NCI-H187 (cell line): ENCODE measurements at regions not wholly inside any gene's neighbourhood (a gene's known extent, or its start where the extent isn't known, plus 50 kb on each side); places are given as distances from the start of the nearest gene placed in this dataset.

Experiments
- DNase-seq, 2 experiments: peaks; one replicate each; lab custom pipeline; 2025; lab: John Stamatoyannopoulos, UW

- DNase-seq, result no peak
Measured at GRCh38 chr21:35128536-35128935, 79.4 kb upstream of the RUNX1 start.

GRCh38 chr21:35127851-35128250, 78.7 kb upstream of the RUNX1 start:
- DNase-seq, result no peak

DNA sequence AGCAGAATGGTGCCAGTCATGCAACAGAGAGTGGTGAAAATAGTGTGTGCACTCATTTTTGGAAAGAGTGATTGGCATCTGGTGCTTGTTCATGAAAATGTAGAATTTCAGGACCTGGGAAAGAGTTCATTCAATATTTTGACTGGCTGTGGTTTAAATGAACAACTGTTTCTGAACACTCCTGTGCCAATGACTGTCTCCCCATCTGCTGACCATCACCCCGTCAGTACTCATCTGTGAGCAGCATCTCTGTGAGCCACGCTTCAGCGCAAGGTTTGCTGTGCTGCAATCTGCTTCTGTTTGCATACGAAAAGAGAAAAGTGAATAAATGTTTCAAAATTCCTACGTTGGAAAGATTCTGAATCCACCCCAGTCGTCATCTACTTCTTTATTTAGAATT, 77.9 kb upstream of the RUNX1 start:
- DNase-seq, result no peak

GRCh38 chr21:35120631-35121180, 71.6 kb upstream of the RUNX1 start:
- DNase-seq, result peak; percentile 97

DNA sequence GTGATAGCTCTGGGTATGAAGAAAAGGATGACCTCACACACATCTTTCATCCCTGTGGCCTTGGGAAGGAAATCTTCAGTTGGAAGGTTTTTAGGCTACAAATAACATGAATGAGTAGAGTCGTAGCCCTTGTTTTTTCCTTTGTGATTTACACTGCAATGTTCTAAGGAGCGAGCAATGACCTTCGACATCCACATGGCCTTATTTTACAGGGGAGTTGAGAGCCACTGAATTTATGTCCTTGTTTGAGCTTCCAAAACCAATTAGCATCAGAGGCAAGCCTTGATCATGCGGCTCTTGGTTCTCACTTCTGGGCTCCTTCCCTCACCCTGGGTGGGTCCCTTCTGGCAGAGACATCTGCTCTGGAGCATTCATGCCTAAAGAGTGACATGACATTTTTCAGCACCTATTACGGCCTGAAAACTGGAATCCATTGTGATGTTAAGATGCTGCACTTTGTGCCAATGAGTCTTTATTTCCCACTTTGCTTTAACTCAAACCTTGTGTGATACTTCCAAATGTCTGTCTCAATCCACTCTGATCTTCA, 70.5 kb upstream of the RUNX1 start:
- no peak for DNase-seq

DNA sequence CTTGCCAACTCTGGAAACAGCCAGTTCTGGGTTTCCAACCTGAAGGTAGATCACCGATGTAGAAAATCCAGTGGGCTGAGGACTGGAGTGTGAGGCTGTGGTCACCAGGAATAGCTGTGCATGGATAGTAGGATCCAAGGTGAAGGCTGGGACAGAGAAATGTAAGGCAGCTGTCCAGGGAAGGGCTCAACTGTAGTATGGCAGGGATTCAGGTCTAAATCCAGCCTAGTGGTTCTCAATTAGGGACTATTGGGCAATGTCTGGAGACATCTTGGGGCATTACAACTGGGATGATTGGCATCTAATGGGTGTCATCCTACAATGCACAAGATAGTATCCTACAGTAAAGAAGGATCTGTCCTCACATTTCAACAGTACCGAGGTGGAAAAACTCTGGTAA, 67.7 kb upstream of the RUNX1 start:
- no peak for DNase-seq

DNA sequence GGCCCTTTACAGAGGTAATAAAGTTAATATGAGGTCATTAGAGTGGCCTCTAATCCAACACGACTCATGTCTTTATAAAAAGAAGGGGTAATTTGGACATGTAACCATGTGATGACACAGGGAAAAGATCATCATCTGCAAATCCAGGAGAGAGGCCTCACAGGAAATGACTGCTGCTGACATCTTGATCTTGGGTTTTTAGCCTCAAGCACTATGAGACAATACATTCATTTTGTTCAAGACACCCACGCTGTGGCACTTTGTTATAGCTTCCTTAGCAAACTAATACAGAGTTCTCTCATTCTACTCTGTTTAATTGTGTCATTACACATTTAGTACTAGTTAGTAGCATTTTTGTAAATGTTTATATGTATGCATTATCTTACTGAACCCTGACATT, 64.0 kb upstream of the RUNX1 start:
- no peak for DNase-seq

- peak in 1 of 2 experiments; percentile 36 for DNase-seq
Measured at GRCh38 chr21:35111321-35111930, 62.3 kb upstream of the RUNX1 start.

DNA sequence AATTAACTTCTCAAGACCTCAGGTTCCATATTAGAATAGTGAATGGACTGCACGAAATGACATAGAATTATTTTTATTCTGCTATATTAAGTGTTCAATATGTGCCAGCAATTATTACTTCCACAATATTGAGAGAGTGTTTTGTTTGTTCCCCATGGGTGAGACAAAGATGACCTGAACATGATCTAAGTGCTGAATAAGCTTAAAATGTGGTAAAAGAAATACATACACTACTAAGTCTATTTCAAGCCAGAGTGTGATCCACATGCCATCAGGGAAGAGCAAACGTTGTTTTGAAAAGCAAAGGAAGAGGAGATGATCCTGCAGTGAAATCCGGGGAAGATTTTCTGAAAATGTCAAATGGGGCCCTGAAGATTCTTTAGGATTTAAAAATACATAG, 59.8 kb upstream of the RUNX1 start:
- DNase-seq, result no peak

DNA sequence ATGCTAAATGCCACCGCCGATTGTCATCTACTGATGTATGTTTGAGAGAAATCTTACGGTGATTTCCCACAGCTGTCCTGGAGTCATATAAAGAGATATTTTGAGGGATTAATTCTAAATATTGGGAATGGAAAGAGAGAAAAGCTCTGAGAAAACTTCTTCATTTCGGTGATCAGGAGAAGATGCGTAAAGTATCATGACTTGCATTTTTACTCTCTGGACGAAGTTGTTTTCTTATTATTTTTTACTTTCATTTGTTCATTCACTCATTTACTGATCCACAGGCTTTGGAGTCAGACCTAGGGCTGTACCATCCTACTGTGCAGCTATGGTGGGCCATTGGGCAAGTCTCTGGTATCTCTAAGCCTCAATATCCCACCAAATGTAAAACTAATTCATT, 58.4 kb upstream of the RUNX1 start:
- no peak for DNase-seq

GRCh38 chr21:35106246-35106835, 57.2 kb upstream of the RUNX1 start:
- no peak for DNase-seq

GRCh38 chr21:35102488-35103371, 53.6 kb upstream of the RUNX1 start:
- DNase-seq, result no peak

DNA sequence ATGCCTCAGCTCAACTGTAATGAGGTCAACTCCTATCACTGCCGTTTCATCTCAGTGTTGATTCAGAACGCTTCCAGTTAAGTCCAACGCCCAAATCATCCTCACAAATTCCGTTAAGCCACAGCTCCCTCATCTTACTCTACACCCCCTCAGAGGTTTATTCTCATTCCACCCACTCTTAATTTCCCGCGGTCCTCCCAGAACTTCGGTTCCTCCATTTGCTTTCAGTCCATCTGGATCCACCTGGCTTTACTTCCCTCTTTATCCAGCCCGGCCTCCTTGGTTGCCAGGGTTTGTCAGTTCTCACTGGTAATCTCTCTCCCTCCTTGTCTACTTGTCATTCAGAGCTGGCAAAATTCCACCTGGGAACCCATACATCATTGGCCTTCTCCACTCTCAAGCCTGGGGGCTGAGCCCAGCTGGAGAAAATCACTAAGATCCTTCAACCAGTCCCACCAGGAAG, 51.3 kb upstream of the RUNX1 start:
- no peak for DNase-seq

DNA sequence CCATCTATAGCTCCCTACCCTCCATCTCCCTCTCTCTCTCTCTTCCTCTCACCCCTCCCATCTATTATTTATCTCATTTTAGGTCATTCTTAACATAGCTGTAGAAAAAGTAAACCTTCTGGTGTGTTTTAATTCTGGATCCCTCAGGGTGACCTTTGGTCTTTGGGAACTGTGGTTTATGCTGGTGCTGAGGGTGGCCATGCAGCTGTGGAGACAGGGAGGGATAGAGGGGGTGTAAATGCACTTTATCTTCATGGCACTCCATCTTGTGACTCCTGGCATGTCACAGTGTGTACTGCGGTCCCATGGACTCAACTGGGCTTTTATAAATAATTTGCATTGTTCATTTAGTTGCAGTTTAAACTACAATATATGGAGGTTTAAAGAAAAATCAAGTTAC, 50.2 kb upstream of the RUNX1 start:
- DNase-seq, result no peak
